AG10803 (cell line): ENCODE measurements at regions not wholly inside any gene's neighbourhood (a gene's known extent, or its start where the extent isn't known, plus 50 kb on each side); places are given as distances from the start of the nearest gene placed in this dataset.

Experiments
- DNase-seq: peaks from one replicate; pipeline ENCODE4 v3.0.0; 2010; ENCODE audit warnings: low read depth
- H3K4me3 ChIP-seq: 2 replicates; pipeline ENCODE4 v1.5.1; 2011; ENCODE audit warnings: mild to moderate bottlenecking, low read length, control low read depth
- TF ChIP-seq, protein P1 (sequence below): conservative IDR thresholded peaks from 2 replicates; pipeline ENCODE4 v1.5.1; 2011; ENCODE audit warnings: mild to moderate bottlenecking, low read length, control low read depth, inconsistent platforms

GRCh38 chr5:158022837-158023236, 163.9 kb upstream of the CLINT1 start:
- no peak overlapping the region for H3K4me3 ChIP-seq
- TF ChIP-seq, protein P1, sequence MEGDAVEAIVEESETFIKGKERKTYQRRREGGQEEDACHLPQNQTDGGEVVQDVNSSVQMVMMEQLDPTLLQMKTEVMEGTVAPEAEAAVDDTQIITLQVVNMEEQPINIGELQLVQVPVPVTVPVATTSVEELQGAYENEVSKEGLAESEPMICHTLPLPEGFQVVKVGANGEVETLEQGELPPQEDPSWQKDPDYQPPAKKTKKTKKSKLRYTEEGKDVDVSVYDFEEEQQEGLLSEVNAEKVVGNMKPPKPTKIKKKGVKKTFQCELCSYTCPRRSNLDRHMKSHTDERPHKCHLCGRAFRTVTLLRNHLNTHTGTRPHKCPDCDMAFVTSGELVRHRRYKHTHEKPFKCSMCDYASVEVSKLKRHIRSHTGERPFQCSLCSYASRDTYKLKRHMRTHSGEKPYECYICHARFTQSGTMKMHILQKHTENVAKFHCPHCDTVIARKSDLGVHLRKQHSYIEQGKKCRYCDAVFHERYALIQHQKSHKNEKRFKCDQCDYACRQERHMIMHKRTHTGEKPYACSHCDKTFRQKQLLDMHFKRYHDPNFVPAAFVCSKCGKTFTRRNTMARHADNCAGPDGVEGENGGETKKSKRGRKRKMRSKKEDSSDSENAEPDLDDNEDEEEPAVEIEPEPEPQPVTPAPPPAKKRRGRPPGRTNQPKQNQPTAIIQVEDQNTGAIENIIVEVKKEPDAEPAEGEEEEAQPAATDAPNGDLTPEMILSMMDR: no peak
- no peak for DNase-seq

- no peak overlapping the region for H3K4me3 ChIP-seq
- DNase-seq: no peak
- TF ChIP-seq, protein P1: no peak
These were observed 163.4 kb upstream of the CLINT1 start for GRCh38 chr5:158022393-158022792.

GRCh38 chr5:158020555-158021418, 161.8 kb upstream of the CLINT1 start:
- TF ChIP-seq, protein P1: no peak
- DNase-seq: peak; percentile 17
- H3K4me3 ChIP-seq: no peak overlapping the region

DNA sequence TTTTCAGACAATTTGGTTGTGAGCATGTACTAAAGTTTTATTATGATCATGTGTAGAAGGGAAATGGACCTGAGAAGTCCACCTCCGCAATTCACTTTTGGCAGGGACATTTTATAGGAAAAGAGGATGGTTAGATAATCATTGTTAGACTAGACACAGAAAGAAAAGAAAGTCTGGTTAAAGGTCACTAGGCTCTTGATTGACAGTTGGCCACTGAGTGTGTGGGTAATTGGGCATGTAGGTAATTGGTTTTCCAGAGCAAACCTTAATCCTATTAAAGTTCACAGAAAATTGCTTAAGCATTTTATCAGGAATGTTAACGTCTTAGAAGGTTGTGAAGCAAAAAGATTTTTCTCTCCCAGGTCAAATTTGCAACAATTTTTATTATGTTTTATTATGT, 158.5 kb upstream of the CLINT1 start:
- no peak for DNase-seq
- TF ChIP-seq, protein P1: no peak
- no peak overlapping the region for H3K4me3 ChIP-seq

DNA sequence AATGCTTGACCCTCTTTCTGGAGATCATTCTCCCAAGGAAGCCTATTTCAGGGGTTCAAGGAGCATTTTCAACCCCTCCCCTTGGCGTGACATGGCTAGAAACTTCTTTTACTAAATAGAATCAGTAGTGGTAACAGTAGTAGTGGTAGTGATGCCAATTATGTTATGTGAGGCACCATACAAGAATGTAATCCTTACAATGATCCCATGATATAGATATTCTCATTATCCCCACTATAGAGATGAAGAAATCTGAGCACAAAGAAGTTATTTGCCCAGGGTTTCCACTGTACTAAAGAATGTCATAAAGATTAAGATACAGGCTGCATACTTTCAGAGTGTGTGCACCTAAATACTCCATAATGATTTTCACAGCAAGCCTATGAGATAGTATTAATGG, 155.4 kb upstream of the CLINT1 start:
- TF ChIP-seq, protein P1: no peak
- no peak for DNase-seq
- H3K4me3 ChIP-seq: no peak overlapping the region

- peak; percentile 62 for DNase-seq
- no peak overlapping the region for H3K4me3 ChIP-seq
- TF ChIP-seq, protein P1: peak; percentile 67
These were observed 155.0 kb upstream of the CLINT1 start for GRCh38 chr5:158013939-158014338.

- no peak for DNase-seq
- no peak overlapping the region for H3K4me3 ChIP-seq
These were observed 154.4 kb upstream of the CLINT1 start for GRCh38 chr5:158013303-158013702.

More at GRCh38 chr5:158013303-158013702, 154.4 kb upstream of the CLINT1 start:
- TF ChIP-seq, protein P1: no peak
